Astrocyte of the cerebellum (primary cell): ENCODE measurements at regions not wholly inside any gene's neighbourhood (a gene's known extent, or its start where the extent isn't known, plus 50 kb on each side); places are given as distances from the start of the nearest gene placed in this dataset.

Source experiments
- DNase-seq: peaks from one replicate; pipeline ENCODE4 v3.0.0-alpha.2; 2011; ENCODE audit warnings: low read depth
- H3K4me3 ChIP-seq: 2 replicates; pipeline ENCODE4 v1.5.1; 2011; ENCODE audit warnings: mild to moderate bottlenecking, low read depth, low read length, moderate library complexity
- in situ Hi-C: cut with HindIII; loops from 2 replicates; pipeline ENCODE4 v1.10.0; 2017; ENCODE audit warnings: low sequenced_read_pairs
- TF ChIP-seq, protein P1 (sequence below): IDR thresholded peaks from 2 replicates; pipeline ENCODE4 v1.5.1; 2012; ENCODE audit warnings: low read length, low read depth, moderate library complexity, mild to moderate bottlenecking; ENCODE audit errors: missing control alignments

DNA sequence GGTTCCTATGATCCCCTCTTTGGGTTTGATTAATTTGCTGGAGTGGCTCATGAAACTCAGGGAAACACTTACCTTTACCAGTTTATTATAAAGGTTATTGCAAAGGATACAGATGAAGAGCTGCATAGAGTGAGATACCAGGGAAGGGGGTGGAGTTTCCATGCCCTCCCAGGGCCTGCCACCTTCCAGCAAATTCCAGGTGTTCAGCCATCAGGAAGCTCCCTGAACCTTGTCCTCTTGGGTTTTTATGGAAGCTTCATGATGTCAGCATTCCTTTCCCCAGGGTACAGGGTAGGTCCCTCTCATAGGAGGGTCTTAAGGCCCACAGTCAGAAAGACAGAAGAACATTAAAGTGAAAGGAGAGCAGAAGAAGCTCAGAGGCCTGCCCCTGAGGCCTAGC lies 123.9 kb upstream of the DCC start:
- TF ChIP-seq, protein P1, sequence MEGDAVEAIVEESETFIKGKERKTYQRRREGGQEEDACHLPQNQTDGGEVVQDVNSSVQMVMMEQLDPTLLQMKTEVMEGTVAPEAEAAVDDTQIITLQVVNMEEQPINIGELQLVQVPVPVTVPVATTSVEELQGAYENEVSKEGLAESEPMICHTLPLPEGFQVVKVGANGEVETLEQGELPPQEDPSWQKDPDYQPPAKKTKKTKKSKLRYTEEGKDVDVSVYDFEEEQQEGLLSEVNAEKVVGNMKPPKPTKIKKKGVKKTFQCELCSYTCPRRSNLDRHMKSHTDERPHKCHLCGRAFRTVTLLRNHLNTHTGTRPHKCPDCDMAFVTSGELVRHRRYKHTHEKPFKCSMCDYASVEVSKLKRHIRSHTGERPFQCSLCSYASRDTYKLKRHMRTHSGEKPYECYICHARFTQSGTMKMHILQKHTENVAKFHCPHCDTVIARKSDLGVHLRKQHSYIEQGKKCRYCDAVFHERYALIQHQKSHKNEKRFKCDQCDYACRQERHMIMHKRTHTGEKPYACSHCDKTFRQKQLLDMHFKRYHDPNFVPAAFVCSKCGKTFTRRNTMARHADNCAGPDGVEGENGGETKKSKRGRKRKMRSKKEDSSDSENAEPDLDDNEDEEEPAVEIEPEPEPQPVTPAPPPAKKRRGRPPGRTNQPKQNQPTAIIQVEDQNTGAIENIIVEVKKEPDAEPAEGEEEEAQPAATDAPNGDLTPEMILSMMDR: no peak
- DNase-seq: no peak
- no peak overlapping the region for H3K4me3 ChIP-seq
- in situ Hi-C loops: no loop called here

DNA sequence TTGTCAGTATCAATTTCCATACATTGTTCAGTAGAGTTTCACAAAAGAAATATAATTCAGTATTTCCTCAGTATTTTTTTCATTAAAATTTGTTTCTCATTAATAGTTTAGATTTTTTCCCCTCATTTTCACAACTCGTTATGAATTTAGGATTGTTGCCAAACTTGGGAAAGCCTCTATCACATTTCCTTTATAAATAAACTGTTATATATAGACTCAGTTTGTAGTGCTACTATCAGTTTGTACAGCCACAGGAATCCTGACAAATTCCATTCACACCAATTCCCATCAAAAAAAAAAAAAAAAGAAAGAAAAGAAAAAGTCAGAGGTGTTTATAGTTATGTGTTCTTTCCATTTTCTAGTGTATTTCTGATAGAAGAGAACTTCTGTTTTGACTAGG lies 123.3 kb upstream of the DCC start:
- no peak for DNase-seq
- H3K4me3 ChIP-seq: no peak overlapping the region
- TF ChIP-seq, protein P1: no peak
- in situ Hi-C loops: no loop called here

DNA sequence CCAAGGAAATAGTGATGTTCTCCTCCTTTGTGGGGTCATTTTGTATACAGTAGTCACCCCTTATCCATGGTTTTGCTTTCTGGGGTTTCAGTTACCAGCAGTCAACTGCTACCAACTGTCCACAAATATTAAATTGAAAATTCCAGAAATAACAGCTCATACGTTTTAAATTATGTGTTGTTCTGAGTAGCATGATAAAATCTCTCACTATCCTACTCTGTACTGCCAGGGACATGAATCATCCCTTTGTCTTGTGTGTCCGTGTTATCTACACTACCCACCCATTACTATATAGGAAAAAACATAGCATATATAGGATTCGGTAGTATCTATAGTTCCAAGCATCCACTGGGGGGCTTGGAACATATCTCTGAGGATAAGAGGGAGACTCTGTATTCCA lies 120.9 kb upstream of the DCC start:
- in situ Hi-C loops: no loop called here
- no peak overlapping the region for H3K4me3 ChIP-seq
- TF ChIP-seq, protein P1: no peak
- no peak for DNase-seq

DNA sequence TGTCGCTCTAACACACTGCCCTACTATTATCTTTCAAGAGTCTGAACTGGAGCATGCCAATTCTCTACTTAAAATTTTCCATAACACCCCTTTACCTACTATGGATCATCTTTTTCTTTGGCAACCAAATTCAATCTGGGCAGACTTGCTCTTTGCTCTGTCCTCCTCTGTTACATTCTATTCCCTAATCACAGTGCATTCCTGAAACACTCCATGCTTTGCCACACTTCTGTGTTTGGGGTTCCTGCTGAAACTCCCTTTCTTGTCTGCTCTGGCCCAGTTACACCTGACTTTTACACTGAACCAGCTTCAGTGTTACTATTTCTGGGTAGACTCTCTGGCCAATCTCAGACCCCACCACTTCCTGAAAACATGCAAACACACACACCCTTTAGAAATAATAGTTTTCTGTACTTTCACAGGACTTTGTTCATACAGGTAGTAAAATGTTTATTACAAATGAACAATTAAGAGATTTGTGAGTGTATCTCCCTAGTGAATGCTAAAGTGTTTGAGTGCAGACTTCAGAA lies 119.9 kb upstream of the DCC start:
- in situ Hi-C loops: no loop called here
- DNase-seq: no peak
- H3K4me3 ChIP-seq: no peak overlapping the region
- TF ChIP-seq, protein P1: no peak

DNA sequence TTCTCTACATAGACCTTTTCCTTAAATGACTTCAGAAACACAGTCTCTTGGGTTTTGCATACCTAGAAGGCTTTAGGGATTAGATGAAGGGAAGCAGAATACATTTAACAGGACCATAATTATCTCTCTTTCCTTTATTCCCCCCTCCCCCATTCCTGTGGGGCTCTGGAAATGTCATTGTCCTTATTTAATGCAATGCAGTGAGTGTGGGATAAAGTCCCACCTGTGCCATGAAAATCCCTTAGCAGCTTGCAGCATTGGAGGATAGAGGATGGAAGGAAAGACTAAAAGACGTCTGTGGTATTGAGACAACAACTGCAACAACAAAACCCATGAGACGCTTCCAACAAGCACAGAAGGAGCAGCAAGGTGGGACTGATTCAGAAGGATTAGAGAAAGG lies 117.8 kb upstream of the DCC start:
- TF ChIP-seq, protein P1: no peak
- no peak for DNase-seq
- in situ Hi-C loops: no loop called here

DNA sequence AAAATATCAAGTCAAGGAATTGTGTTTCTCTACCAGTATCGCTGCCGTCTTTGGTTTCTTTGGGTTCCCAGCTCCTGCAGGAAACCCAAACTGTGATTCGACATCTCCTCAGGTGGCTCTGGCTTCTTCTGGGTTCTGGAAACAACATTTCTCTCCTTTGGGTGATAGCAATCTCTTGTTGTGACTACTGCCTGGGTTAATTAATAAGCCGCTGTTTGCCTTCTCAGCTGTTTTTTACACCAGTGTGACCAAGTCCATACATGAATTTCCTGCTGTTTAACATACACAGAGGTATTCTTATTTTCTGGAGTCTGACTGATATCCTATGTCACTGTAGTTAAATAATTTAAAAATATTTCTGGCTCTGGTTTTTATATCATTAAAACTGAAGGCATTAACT lies 112.5 kb upstream of the DCC start:
- no peak for DNase-seq
- no peak overlapping the region for H3K4me3 ChIP-seq
- TF ChIP-seq, protein P1: no peak
- in situ Hi-C loops: no loop called here

More for the DNA sequence above, 117.8 kb upstream of the DCC start:
- H3K4me3 ChIP-seq: no peak overlapping the region

DNA sequence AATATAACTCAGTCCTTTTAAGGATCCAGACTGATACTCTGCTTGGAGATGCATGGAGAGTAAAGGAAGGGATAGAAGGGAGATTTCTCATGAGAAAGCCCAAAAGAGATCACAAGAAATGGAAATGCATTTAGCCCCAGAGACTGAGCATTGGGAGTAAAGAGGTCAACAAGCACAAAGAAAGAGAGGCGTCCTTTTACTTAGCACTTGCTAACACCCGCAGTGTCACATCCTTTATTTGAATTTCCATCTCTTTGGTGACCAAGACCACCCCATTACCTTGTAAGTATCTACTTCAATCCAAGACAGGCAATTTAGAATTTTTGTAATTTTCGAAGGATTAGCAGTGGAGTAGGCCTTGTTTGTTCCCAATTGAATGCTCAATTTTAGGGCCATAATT lies 111.8 kb upstream of the DCC start:
- in situ Hi-C loops: no loop called here
- no peak overlapping the region for H3K4me3 ChIP-seq
- no peak for DNase-seq
- TF ChIP-seq, protein P1: no peak
